NK-92 treated with Interleukin-12 subunit alpha and Interleukin-12 subunit beta, amount 100 ng/mL, for 24 hours (cell line): ENCODE measurements at regions not wholly inside any gene's neighbourhood (a gene's known extent, or its start where the extent isn't known, plus 50 kb on each side); places are given as distances from the start of the nearest gene placed in this dataset.
"Not testable (repeated sequence)": the region's sequence is repeated elsewhere in the genome, so short reads cannot be mapped to it uniquely, and the experiment has no call there.

Source experiments
- DNase-seq: peaks from one replicate; lab custom pipeline; 2025; lab: John Stamatoyannopoulos, UW

GRCh38 chr10:16117305-16117695 lies 257.0 kb upstream of the MINDY3 start:
- no peak for DNase-seq

GRCh38 chr10:16119445-16119844 lies 259.1 kb upstream of the MINDY3 start:
- no peak for DNase-seq

GRCh38 chr10:16120563-16120962 lies 260.3 kb upstream of the MINDY3 start:
- DNase-seq, result no peak

- DNase-seq, result no peak
Observed at GRCh38 chr10:16141499-16141898, 281.2 kb upstream of the MINDY3 start.

- no peak for DNase-seq
Observed at GRCh38 chr10:16146993-16147392, 286.7 kb upstream of the MINDY3 start.

- DNase-seq, result no peak
Observed at GRCh38 chr10:16155834-16156233, 281.0 kb upstream of the PTER start.

- no peak for DNase-seq
Observed at GRCh38 chr10:16156681-16157080, 280.1 kb upstream of the PTER start.

- not testable (repeated sequence) for DNase-seq
Observed at GRCh38 chr10:16165067-16165466, 271.7 kb upstream of the PTER start.

- no peak for DNase-seq
Observed at GRCh38 chr10:16182144-16182543, 254.7 kb upstream of the PTER start.

- DNase-seq, result no peak
Observed at GRCh38 chr10:16182688-16183087, 254.1 kb upstream of the PTER start.

GRCh38 chr10:16184096-16184597 lies 252.7 kb upstream of the PTER start:
- no peak for DNase-seq

- DNase-seq, result no peak
Observed at GRCh38 chr10:16184906-16185305, 251.9 kb upstream of the PTER start.

GRCh38 chr10:16186564-16186963 lies 250.2 kb upstream of the PTER start:
- DNase-seq, result no peak

GRCh38 chr10:16187161-16187560 lies 249.6 kb upstream of the PTER start:
- DNase-seq, result no peak

GRCh38 chr10:16192337-16192736 lies 244.5 kb upstream of the PTER start:
- DNase-seq, result no peak

- no peak for DNase-seq
Observed at GRCh38 chr10:16193241-16193640, 243.6 kb upstream of the PTER start.

GRCh38 chr10:16195178-16195769 lies 241.5 kb upstream of the PTER start:
- DNase-seq, result no peak

- DNase-seq, result no peak
Observed at GRCh38 chr10:16195894-16196293, 240.9 kb upstream of the PTER start.

- DNase-seq, result no peak
Observed at GRCh38 chr10:16199216-16199615, 237.6 kb upstream of the PTER start.

- not testable (repeated sequence) for DNase-seq
Observed at GRCh38 chr10:16223618-16224017, 213.2 kb upstream of the PTER start.

- no peak for DNase-seq
Observed at GRCh38 chr10:16227674-16228073, 209.1 kb upstream of the PTER start.

GRCh38 chr10:16231176-16231575 lies 205.6 kb upstream of the PTER start:
- no peak for DNase-seq

- no peak for DNase-seq
Observed at GRCh38 chr10:16231734-16232435, 204.9 kb upstream of the PTER start.

GRCh38 chr10:16232441-16232840 lies 204.4 kb upstream of the PTER start:
- DNase-seq, result no peak
